22Rv1 (cell line): ENCODE measurements at regions not wholly inside any gene's neighbourhood (a gene's known extent, or its start where the extent isn't known, plus 50 kb on each side); places are given as distances from the start of the nearest gene placed in this dataset.

Experiments
- CTCF ChIP-seq: fragments of 450-650 bp; IDR thresholded peaks from 2 replicates; pipeline ENCODE4 v1.5.1; 2017; ENCODE audit warnings: mild to moderate bottlenecking
- ZFX ChIP-seq: fragments of 450-650 bp; IDR thresholded peaks from 2 replicates; pipeline ENCODE4 v1.6.1; 2017; ENCODE audit warnings: antibody characterized with exemption, borderline replicate concordance

- TF ChIP-seq CTCF: no peak
- no peak for TF ChIP-seq ZFX
These were observed 77.5 kb upstream of the ESR1 start for GRCh38 chr6:151729829-151730495.
